Natural killer cell treated with Interleukin-12 subunit alpha and Interleukin-12 subunit beta and Interleukin-15 and Interleukin-18, amount 100 ng/mL, for 72 hours (primary cell): ENCODE measurements at regions not wholly inside any gene's neighbourhood (a gene's known extent, or its start where the extent isn't known, plus 50 kb on each side); places are given as distances from the start of the nearest gene placed in this dataset.

ENCODE experiments used
- ATAC-seq, 2 donors: fragments of 150-1000 bp; cut with Tn5 transposase in 1 of 2; sonication (Bioruptor Pico), chemical (Tn5 transposase) in 1 of 2; 2 replicates each; pipeline ENCODE4 v1.10.0; 2021
- DNase-seq: peaks from one replicate; pipeline ENCODE4 v3.0.0; 2022; ENCODE audit warnings: low spot score
- H3K27ac Mint-ChIP-seq, 2 donors: 1 replicate in 1 of 2; 2 replicates in 1 of 2; pipeline ENCODE4 v1.8.0; 2022; ENCODE audit warnings: mixed read lengths in 2 of 2, mild to moderate bottlenecking in 1 of 2, moderate library complexity in 1 of 2
- H3K27me3 Mint-ChIP-seq, 2 donors: 1 replicate in 1 of 2; 2 replicates in 1 of 2; pipeline ENCODE4 v1.8.0; 2022; ENCODE audit warnings: mixed read lengths in 2 of 2
- H3K36me3 Mint-ChIP-seq: one replicate; pipeline ENCODE4 v1.8.0; 2022; ENCODE audit warnings: mixed read lengths
- H3K4me1 Mint-ChIP-seq, 2 donors: 1 replicate in 1 of 2; 2 replicates in 1 of 2; pipeline ENCODE4 v1.8.0; 2022; ENCODE audit warnings: low read depth in 2 of 2, mixed read lengths in 2 of 2, mild to moderate bottlenecking in 1 of 2
- H3K4me3 Mint-ChIP-seq: one replicate; pipeline ENCODE4 v1.8.0; 2022; ENCODE audit warnings: mixed read lengths
- H3K9me3 Mint-ChIP-seq: 2 replicates; pipeline ENCODE4 v1.8.0; 2022; ENCODE audit warnings: mixed read lengths

- Mint-ChIP-seq H3K4me1 (peaks cover 0 to 2% of the 10 kb centered on the region in 2 donors), H3K27ac (no peak overlapping the region), H3K4me3 (no peak overlapping the region), H3K36me3 (no peaks in the 10 kb centered on the region), H3K27me3 (no peaks in the 10 kb centered on the region), H3K9me3 (peaks cover 10% of the 10 kb centered on the region)
- ATAC-seq, result no peak
- no peak for DNase-seq
Observed at GRCh38 chr9:119095072-119095471, 274.2 kb downstream of the BRINP1 start.

- Mint-ChIP-seq H3K27me3 (no peaks in the 10 kb centered on the region), H3K4me3 (no peak overlapping the region), H3K9me3 (peaks cover 6% of the 10 kb centered on the region), H3K36me3 (no peaks in the 10 kb centered on the region), H3K4me1 (peaks cover 0 to 2% of the 10 kb centered on the region in 2 donors), H3K27ac (no peak overlapping the region)
- ATAC-seq (no peak), DNase-seq (no peak)
Observed at GRCh38 chr9:119101048-119101447, 268.2 kb downstream of the BRINP1 start.

- H3K9me3 Mint-ChIP-seq, result peaks cover 17% of the 10 kb centered on the region
- no peak overlapping the region for H3K4me3 Mint-ChIP-seq
- H3K36me3 Mint-ChIP-seq, result no peaks in the 10 kb centered on the region
- H3K27me3 Mint-ChIP-seq, result no peaks in the 10 kb centered on the region
- ATAC-seq (no peak), DNase-seq (no peak)
- no peaks in the 10 kb centered on the region for H3K4me1 Mint-ChIP-seq
- H3K27ac Mint-ChIP-seq, result no peak overlapping the region
Observed at GRCh38 chr9:119114681-119115080, 254.6 kb downstream of the BRINP1 start.
